CD14-positive monocyte (primary cell): ENCODE measurements at regions not wholly inside any gene's neighbourhood (a gene's known extent, or its start where the extent isn't known, plus 50 kb on each side); places are given as distances from the start of the nearest gene placed in this dataset.

Experiments used
- DNase-seq, 3 donors: peaks; one replicate each; pipeline ENCODE4 v3.0.0-alpha.2; 2011 to 2022
- H2AFZ ChIP-seq: 2 replicates; pipeline ENCODE4 v1.6.0; 2012; ENCODE audit warnings: mild to moderate bottlenecking, low read depth, low read length, inconsistent platforms; ENCODE audit not compliant: insufficient read depth, poor library complexity, severe bottlenecking
- H3K27ac ChIP-seq, 2 donors: 1 replicate in 1 of 2; 2 replicates in 1 of 2; pipeline ENCODE4 v1.5.1; 2012 to 2013; ENCODE audit warnings: low read length in 2 of 2, control low read depth in 1 of 2, inconsistent platforms in 1 of 2, low read depth in 1 of 2, mild to moderate bottlenecking in 1 of 2
- H3K27me3 ChIP-seq, 2 donors: one replicate each; pipeline versions ENCODE4 v1.6.0 to v1.6.1; 2011 to 2013; ENCODE audit warnings: low read length in 2 of 2; ENCODE audit not compliant: control insufficient read depth in 2 of 2, insufficient read depth in 2 of 2
- H3K36me3 ChIP-seq, 2 donors: replicated peaks in 1 of 2; 1 replicate in 1 of 2; 2 replicates in 1 of 2; pipeline versions ENCODE4 v1.5.1 to v1.6.1; 2012 to 2013; ENCODE audit warnings: low read length in 2 of 2, control low read depth in 1 of 2, inconsistent platforms in 1 of 2, mild to moderate bottlenecking in 1 of 2; ENCODE audit not compliant: insufficient read depth in 2 of 2, control insufficient read depth in 1 of 2
- H3K4me1 ChIP-seq, 2 donors: 1 replicate in 1 of 2; 2 replicates in 1 of 2; pipeline versions ENCODE4 v1.5.1 to v1.6.1; 2012 to 2013; ENCODE audit warnings: low read length in 2 of 2, control low read depth in 1 of 2, inconsistent platforms in 1 of 2, mild to moderate bottlenecking in 1 of 2, moderate library complexity in 1 of 2; ENCODE audit not compliant: insufficient read depth in 2 of 2, control insufficient read depth in 1 of 2
- H3K4me2 ChIP-seq: replicated peaks from 2 replicates; pipeline ENCODE3; 2012; ENCODE audit warnings: low read length, moderate library complexity, mild to moderate bottlenecking; ENCODE audit not compliant: poor library complexity, severe bottlenecking; ENCODE audit errors: extremely low read depth
- H3K4me3 ChIP-seq, 3 experiments: fragments of 200-600 bp in 1 of 3; sonication (generic) in 1 of 3; replicated peaks in 1 of 3; 1 replicate in 2 of 3; 2 replicates in 1 of 3; pipeline ENCODE4 v1.5.1; 2011 to 2013; ENCODE audit warnings: low read length in 3 of 3, mild to moderate bottlenecking in 3 of 3, control low read depth in 2 of 3, low read depth in 2 of 3, inconsistent platforms in 1 of 3, moderate library complexity in 1 of 3
- H3K79me2 ChIP-seq: 2 replicates; pipeline ENCODE4 v1.6.0; 2012; ENCODE audit warnings: mild to moderate bottlenecking, control low read depth, inconsistent platforms, low read length, moderate library complexity; ENCODE audit not compliant: insufficient read depth
- H3K9ac ChIP-seq: 2 replicates; pipeline ENCODE4 v1.6.0; 2017; ENCODE audit warnings: low read length, mild to moderate bottlenecking; ENCODE audit not compliant: insufficient read depth, poor library complexity, severe bottlenecking
- H3K9me3 ChIP-seq, 2 donors: replicated peaks in 1 of 2; 1 replicate in 1 of 2; 2 replicates in 1 of 2; pipeline versions ENCODE4 v1.5.1 to v1.6.1; 2012 to 2013; ENCODE audit warnings: low read length in 2 of 2, control low read depth in 1 of 2; ENCODE audit not compliant: control insufficient read depth in 1 of 2, insufficient read depth in 1 of 2
- H4K20me1 ChIP-seq: 2 replicates; pipeline ENCODE4 v1.6.0; 2012; ENCODE audit warnings: mild to moderate bottlenecking, low read length, control low read depth, moderate library complexity; ENCODE audit not compliant: insufficient read depth
- H3K27ac Mint-ChIP-seq, 7 donors: one replicate each; pipeline ENCODE4 v1.8.0; 2020; ENCODE audit warnings: mild to moderate bottlenecking in 7 of 7, mixed read lengths in 7 of 7, moderate library complexity in 6 of 7, inconsistent platforms in 2 of 7
- H3K27me3 Mint-ChIP-seq, 3 donors: one replicate each; pipeline ENCODE4 v1.8.0; 2021 to 2022; ENCODE audit warnings: low read depth in 3 of 3, mild to moderate bottlenecking in 3 of 3, mixed read lengths in 3 of 3, moderate library complexity in 3 of 3, inconsistent platforms in 1 of 3
- H3K36me3 Mint-ChIP-seq, 2 donors: one replicate each; pipeline ENCODE4 v1.8.0; 2020; ENCODE audit warnings: mixed read lengths in 2 of 2, inconsistent platforms in 1 of 2, mild to moderate bottlenecking in 1 of 2
- H3K4me1 Mint-ChIP-seq: one replicate; pipeline ENCODE4 v1.8.0; 2020; ENCODE audit warnings: mild to moderate bottlenecking, mixed read lengths
- H3K4me3 Mint-ChIP-seq, 2 donors: one replicate each; pipeline ENCODE4 v1.8.0; 2020; ENCODE audit warnings: mild to moderate bottlenecking in 2 of 2, mixed read lengths in 2 of 2, moderate library complexity in 1 of 2
- H3K9me3 Mint-ChIP-seq, 7 donors: one replicate each; pipeline ENCODE4 v1.8.0; 2020 to 2022; ENCODE audit warnings: mixed read lengths in 7 of 7, mild to moderate bottlenecking in 6 of 7, moderate library complexity in 6 of 7, inconsistent platforms in 2 of 7
- CTCF ChIP-seq: fragments of 200-600 bp; IDR thresholded peaks from one replicate; pipeline ENCODE4 v1.8.0; 2022; ENCODE audit warnings: antibody characterized with exemption, mild to moderate bottlenecking
- WGBS: methylation state at CpG from one replicate; pipeline ENCODE4 v1.1.5; 2013; ENCODE audit warnings: missing lambda C conversion rate; ENCODE audit not compliant: insufficient coverage; 5-methylcytosine and 5-hydroxymethylcytosine counted together
- intact Hi-C, 2 donors: fragments of 100-400 bp; cut with micrococcal nuclease; formaldehyde crosslinking; loops; one replicate each; pipeline versions ENCODE4 v1.15.0 to v1.15.1; 2023

GRCh38 chr18:5619376-5619775, 75.6 kb upstream of the EPB41L3 start:
- Mint-ChIP-seq H3K36me3 (no peaks in the 10 kb centered on the region), H3K4me3 (no peak overlapping the region), H3K27ac (no peak overlapping the region), H3K9me3 (peaks cover 0 to 3% (median 2%) of the 10 kb centered on the region in 7 donors), H3K27me3 (peaks cover 10 to 30% (median 18%) of the 10 kb centered on the region in 3 donors), H3K4me1 (no peaks in the 10 kb centered on the region)
- TF ChIP-seq CTCF = no peak
- no peak overlapping the region for H3K4me3 ChIP-seq
- no peaks in the 10 kb centered on the region for H3K9me3 ChIP-seq
- no peaks in the 10 kb centered on the region for H3K36me3 ChIP-seq
- H4K20me1 ChIP-seq = no peaks in the 10 kb centered on the region
- intact Hi-C loops = no loop called here
- no peak overlapping the region for H3K4me2 ChIP-seq
- H3K27ac ChIP-seq = no peak overlapping the region
- peaks cover 24 to 31% of the 10 kb centered on the region in 2 donors for H3K27me3 ChIP-seq
- WGBS = no CpG with 5 or more reads among the region's 1 CpG
- no peak overlapping the region for H3K9ac ChIP-seq
- DNase-seq = no peak
- no peaks in the 10 kb centered on the region for H3K4me1 ChIP-seq
- H3K79me2 ChIP-seq = no peaks in the 10 kb centered on the region
- H2AFZ ChIP-seq = no peak overlapping the region

- Histone ChIP-seq H3K9ac (no peak overlapping the region), H3K4me2 (no peak overlapping the region), H3K27ac (no peak overlapping the region), H3K27me3 (peaks cover 21 to 24% of the 10 kb centered on the region in 2 donors), H4K20me1 (no peaks in the 10 kb centered on the region), H3K9me3 (no peaks in the 10 kb centered on the region), H3K36me3 (no peaks in the 10 kb centered on the region), H2AFZ (no peak overlapping the region), H3K79me2 (no peaks in the 10 kb centered on the region), H3K4me1 (no peaks in the 10 kb centered on the region), H3K4me3 (no peak overlapping the region)
- intact Hi-C loops = no loop called here
- H3K4me1 Mint-ChIP-seq = no peaks in the 10 kb centered on the region
- no peaks in the 10 kb centered on the region for H3K36me3 Mint-ChIP-seq
- peaks cover 11 to 27% (median 18%) of the 10 kb centered on the region in 3 donors for H3K27me3 Mint-ChIP-seq
- no peak overlapping the region for H3K4me3 Mint-ChIP-seq
- H3K27ac Mint-ChIP-seq = no peak overlapping the region
- no peak for TF ChIP-seq CTCF
- H3K9me3 Mint-ChIP-seq = peaks cover 0 to 3% (median 0%) of the 10 kb centered on the region in 7 donors
- no peak for DNase-seq
- 76% methylated on average over 4 of the region's 6 CpGs for WGBS
Observed at GRCh38 chr18:5618047-5618688, 74.4 kb upstream of the EPB41L3 start.
